WTC11 (cell line): ENCODE measurements at regions not wholly inside any gene's neighbourhood (a gene's known extent, or its start where the extent isn't known, plus 50 kb on each side); places are given as distances from the start of the nearest gene placed in this dataset.

ENCODE experiments used
- ATAC-seq: fragments of 200-7000 bp; cut with Tn5 transposase; 2 replicates; pipeline ENCODE4 v1.10.0; 2021; ENCODE audit warnings: mild to moderate bottlenecking, moderate library complexity
- CTCF ChIA-PET: fragments of 300-600 bp; sonication (Branson Sonifier 250); formaldehyde crosslinking; loops from one replicate; lab custom pipeline; 2021; ENCODE audit warnings: antibody characterized with exemption; lab: Charles Lee
- POLR2A ChIA-PET: fragments of 350-600 bp; sonication (Branson Sonifier 250); formaldehyde crosslinking; loops from one replicate; lab custom pipeline; 2021; ENCODE audit warnings: antibody characterized with exemption; lab: Charles Lee
- DNase-seq: peaks from one replicate; pipeline ENCODE4 v3.0.0; 2021; ENCODE audit warnings: low spot score
- H3K27ac Mint-ChIP-seq: 2 replicates; pipeline ENCODE4 v1.8.0; 2021; ENCODE audit warnings: mixed read lengths
- H3K27me3 Mint-ChIP-seq: 2 replicates; pipeline ENCODE4 v1.8.0; 2021; ENCODE audit warnings: low read depth, mild to moderate bottlenecking, moderate library complexity, mixed read lengths
- H3K36me3 Mint-ChIP-seq: 2 replicates; pipeline ENCODE4 v1.8.0; 2021; ENCODE audit warnings: mixed read lengths
- H3K4me1 Mint-ChIP-seq: 2 replicates; pipeline ENCODE4 v1.8.0; 2022; ENCODE audit warnings: mixed read lengths
- H3K4me3 Mint-ChIP-seq: 2 replicates; pipeline ENCODE4 v1.8.0; 2021; ENCODE audit warnings: mild to moderate bottlenecking, moderate library complexity, mixed read lengths
- H3K9me3 Mint-ChIP-seq: 2 replicates; pipeline ENCODE4 v1.8.0; 2021; ENCODE audit warnings: mixed read lengths
- HMGA2 ChIP-seq: fragments of 250-450 bp; sonication (Bioruptor Pico); IDR thresholded peaks from 2 replicates; pipeline ENCODE4 v1.4.0; 2021; ENCODE audit warnings: mild to moderate bottlenecking, moderate library complexity
- HMGXB4 ChIP-seq: sonication (generic); formaldehyde crosslinking; IDR thresholded peaks from 2 replicates; pipeline ENCODE4 v1.8.1; 2023; ENCODE audit warnings: mild to moderate bottlenecking, moderate library complexity, missing genetic modification reagents
- IRF2 ChIP-seq: sonication (generic); formaldehyde crosslinking; IDR thresholded peaks from 2 replicates; pipeline ENCODE4 v1.8.0; 2022; ENCODE audit warnings: low read depth, missing genetic modification reagents, borderline replicate concordance
- MAX ChIP-seq: sonication (generic); formaldehyde crosslinking; IDR thresholded peaks from 2 replicates; pipeline ENCODE4 v1.8.0; 2022; ENCODE audit warnings: mild to moderate bottlenecking, missing genetic modification reagents
- RORB ChIP-seq: fragments of 250-450 bp; sonication (Bioruptor Pico); IDR thresholded peaks from 2 replicates; pipeline ENCODE4 v1.9.0; 2021; ENCODE audit warnings: mild to moderate bottlenecking
- STAT6 ChIP-seq: sonication (generic); formaldehyde crosslinking; conservative IDR thresholded peaks from 2 replicates; pipeline ENCODE4 v1.8.1; 2023; ENCODE audit warnings: mild to moderate bottlenecking, low read depth, missing genetic modification reagents, moderate library complexity
- USF2 ChIP-seq: sonication (generic); formaldehyde crosslinking; IDR thresholded peaks from 2 replicates; pipeline ENCODE4 v1.8.1; 2023; ENCODE audit warnings: mild to moderate bottlenecking, missing genetic modification reagents, moderate library complexity
- ZNF121 ChIP-seq: sonication (generic); formaldehyde crosslinking; IDR thresholded peaks from 2 replicates; pipeline ENCODE4 v1.8.0; 2023; ENCODE audit warnings: missing genetic modification reagents
- ZNF396 ChIP-seq: fragments of 250-450 bp; sonication (Bioruptor Pico); IDR thresholded peaks from 2 replicates; pipeline ENCODE4 v1.8.0; 2021; ENCODE audit warnings: mild to moderate bottlenecking, moderate library complexity, borderline replicate concordance
- TF ChIP-seq, protein P1 (sequence below): sonication (generic); formaldehyde crosslinking; IDR thresholded peaks from 2 replicates; pipeline ENCODE4 v1.8.0; 2022; ENCODE audit warnings: missing genetic modification reagents
- TF ChIP-seq, protein P2 (sequence below): sonication (generic); formaldehyde crosslinking; IDR thresholded peaks from 2 replicates; pipeline ENCODE4 v1.8.1; 2022; ENCODE audit warnings: mild to moderate bottlenecking, missing genetic modification reagents, moderate library complexity, borderline replicate concordance

DNA sequence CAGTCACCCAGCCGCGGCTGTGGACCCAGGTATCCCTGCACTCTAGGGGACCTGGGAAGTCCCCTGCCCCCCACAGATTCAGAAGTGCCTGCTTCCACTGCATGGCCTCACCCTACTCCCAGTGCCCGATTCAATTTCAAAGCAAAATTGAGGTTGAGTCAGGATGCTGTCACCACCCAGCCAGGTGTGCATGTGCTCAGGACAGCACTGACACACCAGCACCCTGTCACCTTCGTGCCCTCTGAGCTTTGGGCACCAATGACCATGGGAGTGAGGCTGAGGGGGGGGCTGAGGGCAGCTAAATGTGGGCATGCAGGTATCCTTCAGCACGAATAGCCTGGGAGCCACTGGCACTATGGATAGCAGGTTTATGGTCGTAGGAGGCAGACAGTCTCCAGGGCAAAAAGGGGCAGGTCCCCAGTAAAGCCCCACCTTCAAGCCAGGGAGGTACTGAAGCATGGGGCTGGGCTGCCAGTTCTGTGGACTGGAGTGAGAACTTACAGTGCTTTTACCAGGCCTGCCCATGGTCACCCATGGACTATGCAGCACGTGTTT lies 1151.6 kb upstream of the CDH6 start:
- no peak; the same call in none of the 2 replicates for ATAC-seq
- CTCF ChIA-PET: interaction anchor here (1.0 kb wide), 2 partner anchors 315 to 346 kb away, joined by 3 read pairs; no protein-coding TSS in a partner anchor
- H3K27ac Mint-ChIP-seq: no peak overlapping the region
- no peak overlapping the region for H3K4me3 Mint-ChIP-seq
- DNase-seq: no peak
- POLR2A ChIA-PET: no interaction called here
- no peaks in the 10 kb centered on the region for H3K27me3 Mint-ChIP-seq
- no peaks in the 10 kb centered on the region; the same call in 1 of the 2 replicates for H3K36me3 Mint-ChIP-seq
- peaks cover 5% of the 10 kb centered on the region for H3K4me1 Mint-ChIP-seq
- TF ChIP-seq, protein P1, sequence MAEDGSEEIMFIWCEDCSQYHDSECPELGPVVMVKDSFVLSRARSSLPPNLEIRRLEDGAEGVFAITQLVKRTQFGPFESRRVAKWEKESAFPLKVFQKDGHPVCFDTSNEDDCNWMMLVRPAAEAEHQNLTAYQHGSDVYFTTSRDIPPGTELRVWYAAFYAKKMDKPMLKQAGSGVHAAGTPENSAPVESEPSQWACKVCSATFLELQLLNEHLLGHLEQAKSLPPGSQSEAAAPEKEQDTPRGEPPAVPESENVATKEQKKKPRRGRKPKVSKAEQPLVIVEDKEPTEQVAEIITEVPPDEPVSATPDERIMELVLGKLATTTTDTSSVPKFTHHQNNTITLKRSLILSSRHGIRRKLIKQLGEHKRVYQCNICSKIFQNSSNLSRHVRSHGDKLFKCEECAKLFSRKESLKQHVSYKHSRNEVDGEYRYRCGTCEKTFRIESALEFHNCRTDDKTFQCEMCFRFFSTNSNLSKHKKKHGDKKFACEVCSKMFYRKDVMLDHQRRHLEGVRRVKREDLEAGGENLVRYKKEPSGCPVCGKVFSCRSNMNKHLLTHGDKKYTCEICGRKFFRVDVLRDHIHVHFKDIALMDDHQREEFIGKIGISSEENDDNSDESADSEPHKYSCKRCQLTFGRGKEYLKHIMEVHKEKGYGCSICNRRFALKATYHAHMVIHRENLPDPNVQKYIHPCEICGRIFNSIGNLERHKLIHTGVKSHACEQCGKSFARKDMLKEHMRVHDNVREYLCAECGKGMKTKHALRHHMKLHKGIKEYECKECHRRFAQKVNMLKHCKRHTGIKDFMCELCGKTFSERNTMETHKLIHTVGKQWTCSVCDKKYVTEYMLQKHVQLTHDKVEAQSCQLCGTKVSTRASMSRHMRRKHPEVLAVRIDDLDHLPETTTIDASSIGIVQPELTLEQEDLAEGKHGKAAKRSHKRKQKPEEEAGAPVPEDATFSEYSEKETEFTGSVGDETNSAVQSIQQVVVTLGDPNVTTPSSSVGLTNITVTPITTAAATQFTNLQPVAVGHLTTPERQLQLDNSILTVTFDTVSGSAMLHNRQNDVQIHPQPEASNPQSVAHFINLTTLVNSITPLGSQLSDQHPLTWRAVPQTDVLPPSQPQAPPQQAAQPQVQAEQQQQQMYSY: 0 out of 2 replicates have a peak, but pooled peaks have one; percentile 45
- TF ChIP-seq MAX (CRISPR knock-in tag): no peak
- no peaks in the 10 kb centered on the region for H3K9me3 Mint-ChIP-seq

GRCh38 chr5:30041291-30041690 lies 1152.2 kb upstream of the CDH6 start:
- CTCF ChIA-PET: interaction anchor here (0.6 to 1.7 kb wide), 11 partner anchors 10 to 1229 kb away, joined by 3 to 12 read pairs (median 5); no protein-coding TSS in a partner anchor
- Mint-ChIP-seq H3K36me3 (no peaks in the 10 kb centered on the region; the same call in 1 of the 2 replicates), H3K9me3 (peaks cover 1% of the 10 kb centered on the region), H3K4me3 (no peak overlapping the region), H3K27ac (no peak overlapping the region), H3K27me3 (no peaks in the 10 kb centered on the region), H3K4me1 (peaks cover 5% of the 10 kb centered on the region)
- TF ChIP-seq RORB (CRISPR knock-in tag): no peak
- no peak for TF ChIP-seq HMGXB4 (CRISPR knock-in tag)
- TF ChIP-seq HMGA2: no peak
- no peak for TF ChIP-seq ZNF396
- TF ChIP-seq, protein P2, sequence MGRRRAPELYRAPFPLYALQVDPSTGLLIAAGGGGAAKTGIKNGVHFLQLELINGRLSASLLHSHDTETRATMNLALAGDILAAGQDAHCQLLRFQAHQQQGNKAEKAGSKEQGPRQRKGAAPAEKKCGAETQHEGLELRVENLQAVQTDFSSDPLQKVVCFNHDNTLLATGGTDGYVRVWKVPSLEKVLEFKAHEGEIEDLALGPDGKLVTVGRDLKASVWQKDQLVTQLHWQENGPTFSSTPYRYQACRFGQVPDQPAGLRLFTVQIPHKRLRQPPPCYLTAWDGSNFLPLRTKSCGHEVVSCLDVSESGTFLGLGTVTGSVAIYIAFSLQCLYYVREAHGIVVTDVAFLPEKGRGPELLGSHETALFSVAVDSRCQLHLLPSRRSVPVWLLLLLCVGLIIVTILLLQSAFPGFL: no peak
- no peak for TF ChIP-seq STAT6 (CRISPR knock-in tag)
- no peak for TF ChIP-seq IRF2 (CRISPR knock-in tag)
- no peak for TF ChIP-seq USF2 (CRISPR knock-in tag)
- no peak for TF ChIP-seq ZNF121 (CRISPR knock-in tag)
- DNase-seq: no peak
- POLR2A ChIA-PET: no interaction called here
- ATAC-seq: no peak
